Hematopoietic multipotent progenitor cell treated with erythropoietin and hydrocortisone succinate and interleukin-3 and kit ligand, for 8 days (in vitro differentiated cells): ENCODE measurements at regions not wholly inside any gene's neighbourhood (a gene's known extent, or its start where the extent isn't known, plus 50 kb on each side); places are given as distances from the start of the nearest gene placed in this dataset.
"Not testable (repeated sequence)": the region's sequence is repeated elsewhere in the genome, so short reads cannot be mapped to it uniquely, and the experiment has no call there.

ENCODE experiments used
- DNase-seq: peaks from one replicate; pipeline ENCODE4 v3.0.0-alpha.2; 2015

DNA sequence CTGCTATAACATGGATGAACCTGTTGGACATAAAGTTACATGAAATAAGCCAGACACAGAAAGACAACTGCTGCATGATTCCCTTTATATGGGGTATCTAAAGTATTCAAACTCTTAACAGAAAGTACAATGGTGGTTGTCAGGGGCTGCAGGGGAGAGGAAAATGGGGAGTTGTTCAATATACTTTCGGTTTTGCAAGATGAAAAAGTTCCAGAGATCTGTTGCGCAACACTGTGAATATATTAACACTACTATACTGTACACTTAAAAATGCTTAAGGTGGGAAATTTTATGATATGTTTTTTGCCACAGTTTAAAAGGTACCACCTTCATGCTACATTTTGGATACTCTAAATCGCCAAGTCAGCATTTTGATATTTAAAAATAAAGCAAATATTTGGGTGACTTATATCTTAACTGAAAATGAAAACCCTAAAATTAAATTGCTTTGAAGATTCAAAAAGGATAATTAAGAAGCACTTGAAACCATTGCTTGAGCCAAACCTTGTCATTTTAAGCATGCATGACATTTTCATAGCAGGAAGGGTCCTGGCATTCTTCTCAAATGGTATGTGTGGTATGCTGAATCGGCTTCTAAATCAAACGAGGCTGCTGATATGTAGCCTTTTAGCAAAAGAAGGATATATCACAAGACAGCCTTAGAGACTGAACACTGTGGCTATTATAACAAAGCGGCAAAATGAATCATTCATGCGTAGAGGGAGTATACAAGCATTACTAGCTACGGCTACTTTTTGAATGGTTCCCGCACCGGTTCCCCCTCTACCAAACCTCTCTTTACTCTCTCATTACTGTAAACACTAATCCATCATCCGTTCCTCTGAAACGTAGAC is 607.1 kb upstream of the DIPK2B start:
- peak; percentile 1 for DNase-seq

DNA sequence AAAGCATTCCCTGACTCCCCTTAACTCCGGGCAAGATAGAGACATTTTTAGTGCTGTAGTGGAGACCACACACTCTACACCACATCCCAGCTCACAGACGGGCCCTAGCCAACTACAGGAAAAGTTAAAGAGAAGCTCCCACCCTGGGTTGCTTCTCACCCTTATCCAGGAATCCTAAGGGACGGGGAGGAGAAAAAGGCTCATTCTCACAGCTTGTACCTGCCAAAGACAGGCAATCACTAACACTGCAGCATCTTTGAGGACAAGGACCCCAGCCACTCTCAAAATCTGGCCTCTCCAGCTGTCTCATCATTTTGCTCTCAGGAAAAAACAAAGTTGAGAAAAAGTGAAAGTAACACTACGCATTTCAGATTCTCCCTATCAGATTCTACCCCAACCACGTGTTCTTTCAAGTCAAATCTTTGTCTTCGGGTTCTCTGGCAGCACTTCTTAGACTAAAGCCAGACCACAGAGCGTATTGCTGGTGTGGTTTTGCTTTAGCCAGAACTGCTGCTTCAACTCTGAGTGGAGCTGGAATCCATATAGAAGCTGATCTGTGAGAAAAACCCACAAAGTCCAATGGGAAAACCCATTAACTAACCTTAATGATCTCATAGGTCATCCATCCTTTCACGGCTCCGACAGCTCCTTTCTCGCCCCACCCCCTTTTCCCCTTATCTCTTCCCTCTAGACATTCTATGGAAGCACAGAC is 605.9 kb upstream of the DIPK2B start:
- peak; percentile 36 for DNase-seq

DNA sequence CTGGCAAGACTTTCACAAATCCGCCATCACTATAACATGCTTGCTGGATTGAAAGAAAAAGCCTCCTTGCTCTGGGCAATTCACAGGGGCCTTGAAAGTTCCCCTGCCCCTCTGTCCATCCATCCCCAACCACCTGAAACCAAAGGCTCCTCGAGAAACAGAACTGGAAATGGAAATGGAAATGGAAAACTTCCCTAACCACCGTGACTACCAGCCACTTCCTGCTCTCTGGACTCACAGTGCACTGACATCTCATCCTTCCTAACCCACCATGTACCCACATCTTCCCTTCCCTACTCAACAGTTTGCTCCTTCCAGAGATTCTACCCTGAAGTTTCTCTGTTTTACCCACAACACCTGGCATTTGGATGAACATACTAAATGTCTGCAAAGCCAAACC is 603.6 kb upstream of the DIPK2B start:
- DNase-seq = no peak

DNA sequence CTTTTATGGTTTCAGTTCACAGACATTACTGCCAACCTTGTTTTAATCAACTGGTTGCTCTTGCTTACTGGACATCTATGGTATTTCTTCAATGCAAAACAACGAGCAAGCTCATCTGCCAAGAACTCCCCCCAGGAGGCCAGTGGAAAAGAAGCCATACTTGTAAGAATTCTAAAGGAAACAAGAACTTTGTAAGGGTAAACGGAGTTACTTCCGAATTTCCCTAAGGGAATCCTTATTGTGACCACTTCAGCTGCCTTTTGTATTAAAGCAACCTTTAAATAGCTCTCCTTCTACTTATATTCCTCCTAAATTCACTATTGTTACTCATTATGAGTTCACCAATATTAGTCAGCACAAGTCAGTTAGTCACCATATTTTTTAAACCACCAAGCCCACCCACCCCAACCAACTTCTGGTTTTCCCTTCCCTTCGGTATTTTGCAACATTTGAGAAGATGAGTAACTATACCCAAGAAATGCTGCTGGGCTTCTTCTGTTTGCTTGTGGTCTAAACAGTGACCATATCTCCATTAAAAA is 602.8 kb upstream of the DIPK2B start:
- no peak for DNase-seq

DNA sequence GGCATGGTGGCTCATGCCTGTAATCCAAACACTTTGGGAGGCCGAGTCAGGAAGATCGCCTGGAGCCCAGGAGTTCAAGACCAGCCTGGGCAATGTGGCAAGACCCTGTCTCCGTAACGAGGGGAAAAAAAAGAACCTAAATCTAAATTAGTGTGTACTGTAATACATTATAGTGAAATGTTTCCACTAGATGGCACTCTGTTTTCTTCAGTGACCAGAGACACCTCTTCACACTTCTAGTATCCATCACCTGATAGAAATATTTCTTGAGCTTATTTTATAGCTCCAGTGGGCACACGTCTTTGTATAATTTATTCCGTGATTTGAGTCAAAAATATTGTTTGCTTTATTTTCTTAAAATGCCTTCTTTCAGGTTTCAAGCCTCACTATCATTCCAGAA is 600.9 kb upstream of the DIPK2B start:
- peak; percentile 55 for DNase-seq

DNA sequence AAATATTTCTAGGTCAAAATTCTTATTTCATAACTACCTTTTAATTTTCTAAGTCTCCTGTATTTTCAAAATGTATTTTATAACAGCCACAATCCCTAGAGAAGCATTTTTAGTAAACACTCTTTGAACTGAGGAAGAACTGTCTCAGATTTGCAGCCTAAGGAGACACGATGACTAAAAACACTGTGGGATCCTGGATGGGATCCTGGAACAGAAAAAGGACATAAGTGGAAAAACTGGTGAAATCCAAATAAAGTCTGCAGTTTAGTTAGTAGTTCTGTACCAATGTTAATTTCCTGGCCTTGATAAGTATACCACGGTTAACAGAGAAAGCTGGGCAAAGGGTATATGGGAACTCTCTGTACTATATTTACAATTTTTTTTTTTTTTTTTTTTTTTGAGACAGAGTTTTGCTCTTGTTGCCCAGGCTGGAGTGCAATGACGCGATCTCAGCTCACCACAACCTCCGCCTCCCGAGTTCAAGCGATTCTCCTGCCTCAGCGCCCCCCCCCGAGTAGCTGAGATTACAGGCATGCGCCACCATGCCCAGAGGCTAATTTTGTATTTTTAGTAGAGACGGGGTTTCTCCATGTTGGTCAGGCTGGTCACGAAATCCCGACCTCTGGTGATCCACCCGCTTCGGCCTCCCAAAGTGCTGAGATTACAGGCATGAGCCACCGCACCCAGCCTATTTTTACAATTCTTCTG is 600.2 kb upstream of the DIPK2B start:
- DNase-seq = not testable (repeated sequence)

DNA sequence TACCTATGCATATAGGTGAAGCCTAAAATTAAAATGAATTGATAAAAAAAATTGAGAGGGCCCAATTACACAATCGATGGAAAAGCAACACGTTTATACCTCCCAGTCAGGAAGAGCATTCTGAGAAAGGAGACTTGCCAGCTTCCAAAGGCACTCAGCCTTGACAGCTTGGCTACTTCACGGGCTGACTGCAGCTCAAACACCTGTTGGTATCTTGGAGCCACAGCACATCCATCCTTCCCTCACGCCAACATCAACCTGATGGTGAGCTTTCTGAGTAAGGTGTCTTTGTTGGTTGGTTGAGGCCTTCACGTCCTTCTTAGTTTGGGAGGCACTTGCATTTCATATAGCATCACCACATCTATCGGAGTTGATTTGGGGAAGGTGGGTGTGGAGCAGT is 598.9 kb upstream of the DIPK2B start:
- DNase-seq = no peak

DNA sequence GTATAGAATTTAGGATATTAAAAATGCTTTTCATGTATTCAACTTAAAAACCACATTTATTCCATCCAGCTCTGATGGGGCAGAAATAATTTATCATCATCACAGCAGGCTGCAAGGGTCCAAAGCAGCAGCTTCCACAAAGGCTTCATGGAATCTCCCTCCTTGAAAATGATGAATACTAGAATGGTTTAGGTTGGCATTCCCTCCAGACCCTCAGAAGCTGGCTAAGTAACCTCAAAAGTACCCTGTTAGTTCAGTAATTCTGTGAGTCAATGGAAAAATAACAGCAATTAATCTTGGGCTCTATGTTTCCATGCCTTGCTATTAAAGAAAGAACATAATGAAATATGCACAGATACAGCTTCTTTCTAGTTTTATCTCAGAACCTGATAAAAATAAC is 594.9 kb upstream of the DIPK2B start:
- no peak for DNase-seq

DNA sequence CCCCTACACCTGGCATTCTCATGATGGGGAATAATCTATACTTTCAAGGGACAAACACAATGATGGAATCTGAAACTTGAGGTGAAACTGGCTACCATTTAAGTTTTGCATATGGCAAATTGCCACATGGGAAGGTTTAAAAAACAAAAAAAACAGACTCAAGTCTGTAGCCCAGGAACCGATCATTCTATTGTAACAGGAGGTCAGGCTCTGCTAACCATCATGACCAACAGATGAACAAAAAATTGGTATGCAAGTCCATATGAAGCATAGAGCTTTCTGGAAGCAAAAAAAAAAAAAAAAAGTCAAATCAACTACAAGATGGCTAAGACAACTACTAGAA is 594.3 kb upstream of the DIPK2B start:
- DNase-seq = no peak

DNA sequence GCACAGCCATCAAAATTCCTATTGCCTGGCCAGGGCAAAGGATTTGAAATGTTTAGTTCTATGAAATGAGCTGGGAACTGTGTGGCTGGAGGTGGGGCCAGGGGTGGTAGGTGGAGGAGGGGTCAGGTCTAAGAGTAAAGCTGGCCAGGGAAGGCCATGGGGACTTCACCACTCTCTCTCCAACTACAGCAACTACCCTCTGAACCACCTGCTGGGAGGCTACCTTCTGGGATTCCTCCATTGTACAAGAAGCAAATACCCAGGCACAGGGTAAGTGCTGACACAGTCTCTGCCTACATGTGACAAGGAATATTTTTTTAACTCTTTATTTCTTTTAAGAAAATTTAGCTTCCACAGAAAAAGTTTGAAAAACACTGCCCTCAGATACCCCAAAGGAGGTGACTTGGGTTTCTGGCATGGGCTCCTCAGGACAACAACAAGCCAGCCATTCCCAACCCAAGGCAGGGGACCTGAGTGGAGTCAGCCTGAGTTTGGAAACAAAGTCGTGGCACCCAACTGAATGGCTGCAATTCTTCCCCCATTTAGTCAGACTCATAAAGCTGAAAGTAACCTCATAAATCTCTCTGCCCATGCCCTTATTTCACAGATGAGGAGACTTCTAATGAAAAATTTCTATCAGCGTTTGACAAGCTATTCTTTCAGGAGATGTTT is 593.8 kb upstream of the DIPK2B start:
- DNase-seq = no peak

DNA sequence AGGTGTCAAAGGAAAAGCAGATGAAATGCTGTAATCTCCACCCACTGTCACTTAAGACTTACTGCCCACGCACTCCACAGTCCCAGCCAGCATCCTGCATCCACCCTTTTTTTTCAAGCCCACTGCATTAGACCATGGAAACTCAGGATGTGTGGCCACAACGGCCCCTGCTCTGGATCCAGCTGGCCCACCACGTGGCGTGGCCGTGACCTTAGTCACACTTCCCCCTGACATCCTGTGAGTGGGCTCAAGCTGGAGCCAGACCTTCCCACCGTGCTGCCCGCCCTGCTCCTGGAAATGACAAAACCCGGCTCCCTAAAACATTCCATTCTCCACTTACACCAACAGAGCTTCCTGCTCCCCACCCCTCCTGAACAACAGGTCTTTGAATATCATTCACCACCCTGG is 588.3 kb upstream of the DIPK2B start:
- DNase-seq = no peak

DNA sequence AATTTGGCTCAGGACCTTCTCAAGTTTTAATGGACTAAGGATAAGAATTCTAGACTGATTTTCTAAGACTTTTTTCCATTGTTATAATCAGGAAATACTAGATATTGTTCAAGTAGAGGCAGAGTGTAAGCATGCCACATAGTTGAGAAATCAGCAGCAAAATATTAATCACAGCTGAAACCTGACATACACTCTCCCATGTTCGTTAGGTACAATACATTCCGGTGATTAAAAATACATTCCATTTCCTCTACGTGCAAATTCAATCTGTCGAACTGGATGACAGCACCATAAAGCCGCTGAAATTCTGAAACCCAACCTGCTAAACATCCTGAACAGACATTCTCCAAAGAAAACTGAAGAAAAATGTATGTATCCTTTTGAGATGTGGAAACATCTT is 587.6 kb upstream of the DIPK2B start:
- no peak for DNase-seq

DNA sequence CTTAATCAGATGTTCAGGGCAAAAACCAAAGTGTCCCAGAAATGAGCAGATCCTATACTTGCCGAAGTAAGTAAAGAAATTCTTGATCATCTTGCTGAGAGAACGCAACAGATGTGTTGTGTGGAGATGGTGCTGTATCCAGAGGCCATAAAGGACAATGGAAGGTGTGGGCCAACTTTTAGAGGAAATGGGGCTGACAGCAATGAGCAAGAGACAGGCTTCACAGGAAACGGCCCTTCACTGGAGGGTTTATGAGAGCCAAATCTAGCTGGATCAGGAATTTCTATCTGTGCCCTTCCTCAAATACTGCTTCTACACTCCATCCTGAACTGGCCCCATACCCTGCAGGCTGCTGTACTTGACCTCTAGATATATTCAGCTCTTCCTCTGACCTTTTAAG is 583.9 kb upstream of the DIPK2B start:
- DNase-seq = no peak

DNA sequence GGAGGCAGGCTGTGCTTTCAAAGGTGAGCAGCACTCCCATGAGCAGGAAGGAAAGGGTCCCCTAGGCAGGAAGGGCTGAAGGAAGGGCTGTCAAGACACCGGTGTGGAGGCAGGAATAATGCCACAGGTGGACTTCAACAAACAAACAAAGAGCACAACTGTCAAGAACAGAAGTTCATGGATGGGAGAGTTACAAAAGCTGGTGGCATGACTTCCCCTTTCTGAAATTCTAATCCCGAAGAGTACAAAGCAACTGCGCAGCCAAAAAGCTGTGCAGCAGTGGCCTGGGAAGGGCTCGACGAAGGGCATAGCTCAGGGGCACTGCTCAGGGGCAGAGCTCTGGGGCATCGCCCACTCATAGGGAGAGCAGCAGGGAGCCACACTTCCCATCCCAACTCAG is 582.3 kb upstream of the DIPK2B start:
- DNase-seq = no peak

DNA sequence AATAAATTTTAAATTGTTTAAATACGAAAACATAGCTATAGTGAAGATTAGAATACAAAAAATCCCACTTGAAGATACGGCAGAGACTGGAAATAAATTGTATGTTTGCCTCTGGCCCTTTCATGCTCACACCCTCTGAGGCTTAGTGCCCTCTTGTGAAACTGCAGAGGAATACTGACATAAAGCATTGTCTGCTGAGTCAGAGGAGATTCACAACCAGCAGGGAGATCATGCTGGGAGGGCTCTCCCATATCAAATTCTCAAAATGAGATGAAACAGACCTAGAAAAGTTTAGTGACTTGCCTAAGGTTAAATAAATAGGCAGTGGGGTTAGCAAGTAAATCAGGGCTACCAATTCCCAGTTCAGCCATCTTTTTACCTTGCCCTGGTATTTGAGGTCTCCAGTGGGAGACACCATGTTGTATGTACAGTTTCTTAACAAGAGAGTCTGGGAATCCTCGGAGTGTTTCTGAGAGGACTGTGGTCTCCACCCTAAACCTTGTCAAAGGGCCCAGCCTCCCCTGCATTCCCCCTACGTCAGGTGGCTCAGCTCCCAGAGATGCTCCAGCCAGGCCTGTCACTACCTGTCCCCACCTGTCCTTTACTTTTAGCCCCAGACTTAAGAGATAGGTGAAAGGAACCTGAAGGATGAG is 581.4 kb upstream of the DIPK2B start:
- peak; percentile 33 for DNase-seq

DNA sequence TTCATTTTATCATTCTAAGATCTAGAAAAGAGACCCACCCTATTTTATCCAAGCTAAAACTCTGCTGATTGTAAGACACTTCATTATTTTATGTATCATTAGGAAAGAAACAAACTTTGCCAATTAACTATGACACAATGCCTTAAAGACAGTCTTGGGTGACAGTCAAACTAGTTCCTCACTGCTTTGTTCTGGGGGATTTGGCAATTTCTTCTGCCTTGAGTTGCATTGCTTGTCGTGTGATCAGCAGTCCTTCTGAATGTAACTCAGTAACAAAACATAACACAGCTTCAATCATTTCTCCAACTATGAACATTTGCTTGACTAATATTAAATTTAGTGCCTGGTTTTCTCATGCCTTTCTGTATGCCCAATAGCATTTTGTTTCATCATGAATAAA is 577.9 kb upstream of the DIPK2B start:
- no peak for DNase-seq

DNA sequence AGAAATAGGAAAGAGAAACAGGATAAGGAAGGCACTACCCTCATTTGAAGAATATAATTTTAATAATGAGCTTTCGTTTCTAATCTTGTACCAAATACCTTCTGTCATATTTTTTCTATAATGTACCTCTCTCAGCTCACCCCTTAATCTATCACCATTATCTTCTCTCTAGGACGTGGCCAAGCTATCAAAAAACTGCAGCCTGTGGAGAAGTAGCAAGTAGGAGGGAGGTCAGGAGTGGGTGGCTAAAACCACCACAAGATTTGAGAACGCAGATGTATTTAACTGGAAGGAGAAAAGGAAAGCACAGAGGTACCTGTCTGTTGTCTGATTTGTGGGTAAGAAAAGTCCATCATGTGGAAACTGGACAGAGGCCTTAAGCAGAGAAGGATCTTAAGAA is 576.7 kb upstream of the DIPK2B start:
- peak; percentile 61 for DNase-seq

DNA sequence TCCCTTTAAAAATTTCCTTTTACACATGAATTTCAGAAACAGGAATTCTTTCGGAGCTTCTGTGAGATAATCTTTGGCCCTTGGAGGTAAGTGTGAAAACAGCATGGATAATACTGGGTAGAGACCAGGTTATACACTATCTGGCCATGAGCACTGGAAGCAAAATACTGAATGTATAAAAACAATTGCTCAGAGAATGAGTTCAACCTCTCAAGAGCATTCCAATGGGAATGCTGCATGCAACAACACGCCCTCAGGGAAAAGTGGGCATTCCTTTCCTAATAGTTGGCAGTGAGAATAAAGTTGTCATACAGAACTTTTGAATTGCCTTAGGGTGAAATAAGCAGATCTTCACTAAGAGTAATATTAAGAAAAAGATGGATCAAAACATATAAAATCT is 574.8 kb upstream of the DIPK2B start:
- no peak for DNase-seq

DNA sequence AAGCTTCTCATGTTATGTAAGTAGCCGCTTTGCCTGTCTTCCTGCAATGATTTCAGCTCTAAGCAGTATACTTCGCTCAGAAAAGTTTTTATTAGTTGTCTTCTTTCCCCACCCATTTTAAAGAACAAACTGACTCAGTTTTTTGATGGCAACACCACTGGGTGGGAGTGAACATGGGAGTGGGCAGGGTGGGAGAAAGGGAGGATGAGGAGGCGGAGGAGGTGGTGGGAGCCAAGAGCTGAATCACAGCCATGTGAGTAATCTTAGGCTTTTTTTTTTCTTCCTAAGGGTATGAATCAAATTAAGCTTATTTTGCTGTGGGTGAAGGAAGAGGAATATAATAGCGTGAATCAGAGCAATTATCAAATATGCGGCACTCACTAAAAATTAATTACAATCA is 574.3 kb upstream of the DIPK2B start:
- no peak for DNase-seq

DNA sequence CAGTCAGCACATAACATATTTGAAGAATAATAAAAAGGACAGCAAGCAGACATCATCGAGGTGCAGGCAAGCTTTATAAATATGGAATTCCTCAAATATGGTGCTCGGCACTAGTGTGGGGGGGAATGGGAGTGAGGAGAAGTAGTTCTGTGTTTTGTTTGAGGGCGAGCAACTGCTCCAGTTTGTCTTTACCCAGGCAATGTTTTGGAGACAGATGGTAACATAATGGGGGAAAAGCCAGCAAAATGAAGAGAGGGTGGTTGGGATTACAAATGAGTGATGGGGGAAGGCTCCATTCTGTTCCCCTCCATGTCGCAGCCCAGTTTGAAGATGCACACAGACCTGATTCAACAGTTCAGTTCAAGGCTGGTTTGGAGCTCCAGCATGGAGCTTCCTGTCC is 572.9 kb upstream of the DIPK2B start:
- DNase-seq = no peak

DNA sequence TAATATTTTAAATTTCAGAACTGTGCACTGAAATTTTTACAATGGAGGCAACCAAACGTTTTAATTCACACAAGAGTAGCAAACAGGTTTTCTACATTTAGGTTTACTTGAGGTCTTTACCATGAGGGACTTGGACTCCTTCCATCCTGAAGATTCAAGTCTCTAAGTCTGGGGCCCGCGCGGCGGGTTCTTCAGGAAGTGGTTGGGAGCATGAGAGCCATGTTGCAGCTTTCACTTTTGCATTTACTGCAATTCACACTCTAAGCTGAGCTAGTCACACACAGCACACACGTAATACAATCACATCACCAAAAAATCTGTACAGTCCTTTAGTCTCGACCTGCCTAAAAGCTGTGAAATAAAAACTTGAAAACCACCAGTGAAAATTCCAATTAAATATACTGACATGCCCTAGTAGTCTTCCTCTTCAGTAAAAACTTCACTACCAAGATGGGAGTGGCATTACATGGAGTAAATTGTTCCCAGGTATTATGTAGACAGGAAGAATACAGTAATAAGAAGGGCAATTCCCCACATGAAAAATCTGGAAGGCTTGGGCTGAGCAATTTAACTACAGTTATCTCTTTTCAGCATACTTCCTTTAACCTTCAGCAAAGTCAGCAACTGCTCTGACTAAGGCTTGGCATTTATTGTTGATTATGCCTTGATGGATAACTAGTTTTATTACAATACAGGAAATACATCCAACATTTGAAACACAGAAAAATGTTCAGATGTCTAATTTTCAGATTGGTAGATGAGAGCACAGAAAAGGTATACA is 571.1 kb upstream of the DIPK2B start:
- DNase-seq = peak; percentile 44

DNA sequence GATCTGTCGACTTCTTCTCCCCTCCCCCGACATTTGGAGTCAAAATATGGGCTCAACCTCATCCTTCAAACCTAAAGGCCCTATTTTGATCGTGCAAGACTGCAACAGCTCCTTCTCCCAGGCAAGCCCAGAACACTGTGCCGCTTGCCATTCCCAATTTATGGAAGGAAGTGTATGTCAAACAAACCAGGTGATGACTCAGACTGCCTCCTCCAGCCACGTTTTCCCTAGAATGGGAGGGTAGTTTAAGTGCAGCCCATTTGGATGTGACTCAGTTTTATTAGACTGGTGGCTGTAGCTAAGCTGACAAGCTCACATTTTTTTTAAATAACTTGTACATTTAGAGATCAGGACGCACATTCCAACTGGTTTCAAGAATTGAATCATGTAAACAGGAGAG is 570.4 kb upstream of the DIPK2B start:
- no peak for DNase-seq
